Left cardiac atrium (tissue), 4 donors: ENCODE measurements at regions not wholly inside any gene's neighbourhood (a gene's known extent, or its start where the extent isn't known, plus 50 kb on each side); places are given as distances from the start of the nearest gene placed in this dataset.
"Not testable (repeated sequence)": the region's sequence is repeated elsewhere in the genome, so short reads cannot be mapped to it uniquely, and the experiment has no call there.

Experiments used
- ATAC-seq, 2 donors: fragments of 200-7000 bp; cut with Tn5 transposase; one replicate each; pipeline ENCODE4 v1.9.1; 2020; ENCODE audit warnings: mild to moderate bottlenecking in 2 of 2, moderate library complexity in 2 of 2
- DNase-seq: peaks from one replicate; pipeline ENCODE4 v3.0.0-alpha.2; 2020
- intact Hi-C, 2 donors: fragments of 100-400 bp; cut with DNase I; formaldehyde crosslinking; loops; one replicate each; pipeline versions ENCODE4 v1.14.1 to v1.15.1; 2022 to 2023
- donor health status: DM: no; HTN: yes; CAD: no.
- donor health status: DM: no; HTN: yes; CAD: no; lungs with severe emphysema.
- donor health status: DM: yes; HTN: yes; CAD: no.
- donor health status: Dilated cardiomyopathy.

GRCh38 chr4:25474690-25475089 is 97.6 kb downstream of the ANAPC4 start:
- intact Hi-C loops, result no loop called here
- no peak for DNase-seq
- ATAC-seq, result no peak

- intact Hi-C loops, result no loop called here
Observed at GRCh38 chr4:25477221-25477620, 100.2 kb downstream of the ANAPC4 start.

GRCh38 chr4:25481648-25482047 is 104.6 kb downstream of the ANAPC4 start:
- ATAC-seq (no peak), DNase-seq (no peak)
- intact Hi-C loops, result no loop called here

More at GRCh38 chr4:25477221-25477620, 100.2 kb downstream of the ANAPC4 start:
- no peak for DNase-seq
- ATAC-seq, result no peak

- DNase-seq, result no peak
- intact Hi-C loops, result no loop called here
- no peak for ATAC-seq
Observed at GRCh38 chr4:25484243-25484721, 107.2 kb downstream of the ANAPC4 start.

- DNase-seq (no peak), ATAC-seq (no peak)
- intact Hi-C loops, result no loop called here
Observed at GRCh38 chr4:25485104-25485503, 108.0 kb downstream of the ANAPC4 start.

GRCh38 chr4:25486171-25486570 is 109.1 kb downstream of the ANAPC4 start:
- DNase-seq (no peak), ATAC-seq (no peak)
- intact Hi-C loops, result no loop called here

GRCh38 chr4:25487155-25487554 is 110.1 kb downstream of the ANAPC4 start:
- intact Hi-C loops, result no loop called here
- no peak for ATAC-seq
- no peak for DNase-seq

GRCh38 chr4:25489253-25489797 is 112.3 kb downstream of the ANAPC4 start:
- intact Hi-C loops, result no loop called here
- ATAC-seq (no peak), DNase-seq (no peak)

GRCh38 chr4:25493466-25493865 is 116.4 kb downstream of the ANAPC4 start:
- DNase-seq (no peak), ATAC-seq (no peak)
- intact Hi-C loops, result no loop called here

GRCh38 chr4:25494166-25494565 is 117.1 kb downstream of the ANAPC4 start:
- intact Hi-C loops, result no loop called here
- ATAC-seq, result no peak

GRCh38 chr4:25500626-25501316 is 123.7 kb downstream of the ANAPC4 start:
- intact Hi-C loops, result no loop called here
- no peak for ATAC-seq
- no peak for DNase-seq

More at GRCh38 chr4:25494166-25494565, 117.1 kb downstream of the ANAPC4 start:
- no peak for DNase-seq

GRCh38 chr4:25502115-25502514 is 125.1 kb downstream of the ANAPC4 start:
- DNase-seq, result no peak
- no peak for ATAC-seq
- intact Hi-C loops, result no loop called here

- intact Hi-C loops, result no loop called here
- ATAC-seq, result no peak
- DNase-seq, result no peak
Observed at GRCh38 chr4:25503779-25504178, 126.7 kb downstream of the ANAPC4 start.

- ATAC-seq (no peak), DNase-seq (no peak)
- intact Hi-C loops, result no loop called here
Observed at GRCh38 chr4:25504932-25505636, 128.0 kb downstream of the ANAPC4 start.

- intact Hi-C loops, result no loop called here
- ATAC-seq (no peak), DNase-seq (no peak)
Observed at GRCh38 chr4:25505637-25505991, 128.6 kb downstream of the ANAPC4 start.

- ATAC-seq, result no peak
- intact Hi-C loops, result no loop called here
Observed at GRCh38 chr4:25506032-25506571, 129.0 kb downstream of the ANAPC4 start.

GRCh38 chr4:25509646-25510045 is 132.6 kb downstream of the ANAPC4 start:
- no peak for DNase-seq
- no peak for ATAC-seq
- intact Hi-C loops, result no loop called here

More at GRCh38 chr4:25506032-25506571, 129.0 kb downstream of the ANAPC4 start:
- no peak for DNase-seq

- DNase-seq, ATAC-seq, intact Hi-C loops: not testable (repeated sequence)
Observed at GRCh38 chr4:25511823-25512222, 134.8 kb downstream of the ANAPC4 start.

GRCh38 chr4:25513814-25514213 is 136.8 kb downstream of the ANAPC4 start:
- ATAC-seq (no peak), DNase-seq (no peak)
- intact Hi-C loops, result no loop called here

- intact Hi-C loops, result no loop called here
- no peak for DNase-seq
- ATAC-seq, result no peak
Observed at GRCh38 chr4:25523405-25523804, 132.2 kb upstream of the SLC34A2 start.
